Activated CD4-positive, alpha-beta T cell treated with anti-CD3 and anti-CD28 coated beads, Interleukin-2, amount 10 ng/mL, durations not matched to agents 7 days and 5 days (primary cell): ENCODE measurements at regions not wholly inside any gene's neighbourhood (a gene's known extent, or its start where the extent isn't known, plus 50 kb on each side); places are given as distances from the start of the nearest gene placed in this dataset.

Source experiments
- CTCF ChIA-PET: fragments of 350-600 bp; sonication (Branson Sonifier 250); formaldehyde crosslinking; loops from one replicate; lab custom pipeline; 2021; ENCODE audit warnings: antibody characterized with exemption; lab: Charles Lee
- POLR2A ChIA-PET: fragments of 350-600 bp; sonication (Branson Sonifier 250); formaldehyde crosslinking; loops from one replicate; lab custom pipeline; 2021; ENCODE audit warnings: antibody characterized with exemption; lab: Charles Lee
- DNase-seq: peaks from one replicate; pipeline ENCODE4 v3.0.0-alpha.2; 2020
- H3K27ac Mint-ChIP-seq: one replicate; pipeline ENCODE4 v1.8.0; 2021; ENCODE audit warnings: mild to moderate bottlenecking, moderate library complexity, mixed read lengths
- H3K27me3 Mint-ChIP-seq: one replicate; pipeline ENCODE4 v1.8.0; 2021; ENCODE audit warnings: mixed read lengths
- H3K36me3 Mint-ChIP-seq: one replicate; pipeline ENCODE4 v1.8.0; 2021; ENCODE audit warnings: low read depth, mixed read lengths
- H3K4me1 Mint-ChIP-seq: one replicate; pipeline ENCODE4 v1.8.0; 2021; ENCODE audit warnings: mixed read lengths
- H3K4me3 Mint-ChIP-seq: one replicate; pipeline ENCODE4 v1.8.0; 2021; ENCODE audit warnings: mild to moderate bottlenecking, moderate library complexity, mixed read lengths
- H3K9me3 Mint-ChIP-seq: one replicate; pipeline ENCODE4 v1.8.0; 2021; ENCODE audit warnings: mixed read lengths

- no peak overlapping the region for H3K27ac Mint-ChIP-seq
- CTCF ChIA-PET: no interaction called here
- H3K9me3 Mint-ChIP-seq: no peaks in the 10 kb centered on the region
- no peaks in the 10 kb centered on the region for H3K27me3 Mint-ChIP-seq
- POLR2A ChIA-PET: no interaction called here
- H3K4me3 Mint-ChIP-seq: no peak overlapping the region
- no peak for DNase-seq
- no peaks in the 10 kb centered on the region for H3K4me1 Mint-ChIP-seq
- H3K36me3 Mint-ChIP-seq: no peaks in the 10 kb centered on the region
Measured at GRCh38 chr1:188056011-188056410, 1227.3 kb downstream of the PLA2G4A start.

- ChIA-PET CTCF (no interaction called here), POLR2A (interaction anchor here (0.7 kb wide), 1 partner anchor 8 kb away, joined by 4 read pairs; no protein-coding TSS in a partner anchor)
- no peaks in the 10 kb centered on the region for H3K27me3 Mint-ChIP-seq
- H3K4me3 Mint-ChIP-seq: no peak overlapping the region
- DNase-seq: no peak
- H3K9me3 Mint-ChIP-seq: peaks cover 2% of the 10 kb centered on the region
- H3K27ac Mint-ChIP-seq: no peak overlapping the region
- no peaks in the 10 kb centered on the region for H3K36me3 Mint-ChIP-seq
- H3K4me1 Mint-ChIP-seq: no peaks in the 10 kb centered on the region
Measured at GRCh38 chr1:188058801-188059200, 1230.1 kb downstream of the PLA2G4A start.

GRCh38 chr1:188061881-188062280 is 1233.1 kb downstream of the PLA2G4A start:
- CTCF ChIA-PET: no interaction called here
- Mint-ChIP-seq H3K4me3 (no peak overlapping the region), H3K36me3 (no peaks in the 10 kb centered on the region), H3K4me1 (no peaks in the 10 kb centered on the region), H3K9me3 (peaks cover 24% of the 10 kb centered on the region), H3K27me3 (no peaks in the 10 kb centered on the region), H3K27ac (no peak overlapping the region)
- DNase-seq: no peak
- POLR2A ChIA-PET: no interaction called here

GRCh38 chr1:188062456-188062855 is 1233.7 kb downstream of the PLA2G4A start:
- CTCF ChIA-PET: no interaction called here
- POLR2A ChIA-PET: no interaction called here
- no peak for DNase-seq
- H3K4me3 Mint-ChIP-seq: no peak overlapping the region
- no peaks in the 10 kb centered on the region for H3K27me3 Mint-ChIP-seq
- no peak overlapping the region for H3K27ac Mint-ChIP-seq
- H3K36me3 Mint-ChIP-seq: no peaks in the 10 kb centered on the region
- no peaks in the 10 kb centered on the region for H3K4me1 Mint-ChIP-seq
- peaks cover 26% of the 10 kb centered on the region for H3K9me3 Mint-ChIP-seq

GRCh38 chr1:188065917-188066316 is 1237.2 kb downstream of the PLA2G4A start:
- Mint-ChIP-seq H3K9me3 (peaks cover 35% of the 10 kb centered on the region), H3K4me3 (no peak overlapping the region)
- POLR2A ChIA-PET: no interaction called here

GRCh38 chr1:188070848-188071247 is 1242.1 kb downstream of the PLA2G4A start:
- Mint-ChIP-seq H3K27me3 (no peaks in the 10 kb centered on the region), H3K4me1 (no peaks in the 10 kb centered on the region), H3K9me3 (peaks cover 25% of the 10 kb centered on the region), H3K36me3 (no peaks in the 10 kb centered on the region), H3K27ac (no peak overlapping the region), H3K4me3 (no peak overlapping the region)
- DNase-seq: no peak
- ChIA-PET CTCF (no interaction called here), POLR2A (no interaction called here)

More at GRCh38 chr1:188065917-188066316, 1237.2 kb downstream of the PLA2G4A start:
- Mint-ChIP-seq H3K27ac (no peak overlapping the region), H3K4me1 (no peaks in the 10 kb centered on the region), H3K27me3 (no peaks in the 10 kb centered on the region), H3K36me3 (no peaks in the 10 kb centered on the region)
- CTCF ChIA-PET: no interaction called here
- no peak for DNase-seq

GRCh38 chr1:188089015-188089414 is 1260.3 kb downstream of the PLA2G4A start:
- no peak for DNase-seq
- ChIA-PET CTCF (no interaction called here), POLR2A (no interaction called here)
- Mint-ChIP-seq H3K4me1 (no peaks in the 10 kb centered on the region), H3K27ac (no peak overlapping the region), H3K9me3 (peaks cover 9% of the 10 kb centered on the region), H3K27me3 (no peaks in the 10 kb centered on the region), H3K36me3 (no peaks in the 10 kb centered on the region), H3K4me3 (no peak overlapping the region)

- Mint-ChIP-seq H3K9me3 (peaks cover 9% of the 10 kb centered on the region), H3K27ac (no peak overlapping the region), H3K27me3 (no peaks in the 10 kb centered on the region), H3K4me3 (no peak overlapping the region), H3K36me3 (no peaks in the 10 kb centered on the region), H3K4me1 (no peaks in the 10 kb centered on the region)
- POLR2A ChIA-PET: no interaction called here
- CTCF ChIA-PET: no interaction called here
- DNase-seq: no peak
Measured at GRCh38 chr1:188089461-188089860, 1260.7 kb downstream of the PLA2G4A start.

GRCh38 chr1:188096521-188096920 is 1267.8 kb downstream of the PLA2G4A start:
- DNase-seq: no peak
- no peaks in the 10 kb centered on the region for H3K27me3 Mint-ChIP-seq
- ChIA-PET POLR2A (no interaction called here), CTCF (no interaction called here)
- H3K4me1 Mint-ChIP-seq: no peaks in the 10 kb centered on the region
- H3K4me3 Mint-ChIP-seq: no peak overlapping the region
- no peak overlapping the region for H3K27ac Mint-ChIP-seq
- H3K9me3 Mint-ChIP-seq: peaks cover 2% of the 10 kb centered on the region
- no peaks in the 10 kb centered on the region for H3K36me3 Mint-ChIP-seq

- Mint-ChIP-seq H3K27me3 (no peaks in the 10 kb centered on the region), H3K4me3 (no peak overlapping the region), H3K9me3 (no peaks in the 10 kb centered on the region), H3K27ac (no peak overlapping the region), H3K36me3 (no peaks in the 10 kb centered on the region), H3K4me1 (no peaks in the 10 kb centered on the region)
- CTCF ChIA-PET: no interaction called here
- DNase-seq: no peak
- POLR2A ChIA-PET: no interaction called here
Measured at GRCh38 chr1:188117436-188117835, 1288.7 kb downstream of the PLA2G4A start.

- Mint-ChIP-seq H3K4me3 (no peak overlapping the region), H3K27me3 (no peaks in the 10 kb centered on the region), H3K4me1 (no peaks in the 10 kb centered on the region), H3K27ac (no peak overlapping the region), H3K36me3 (no peaks in the 10 kb centered on the region), H3K9me3 (no peaks in the 10 kb centered on the region)
- POLR2A ChIA-PET: no interaction called here
- CTCF ChIA-PET: no interaction called here
- DNase-seq: no peak
Measured at GRCh38 chr1:188122646-188123045, 1293.9 kb downstream of the PLA2G4A start.

GRCh38 chr1:188127507-188127906 is 1298.8 kb downstream of the PLA2G4A start:
- H3K9me3 Mint-ChIP-seq: no peaks in the 10 kb centered on the region
- H3K4me1 Mint-ChIP-seq: no peaks in the 10 kb centered on the region
- no peak overlapping the region for H3K27ac Mint-ChIP-seq
- DNase-seq: no peak
- no peak overlapping the region for H3K4me3 Mint-ChIP-seq
- H3K27me3 Mint-ChIP-seq: no peaks in the 10 kb centered on the region
- ChIA-PET CTCF (no interaction called here), POLR2A (no interaction called here)
- H3K36me3 Mint-ChIP-seq: no peaks in the 10 kb centered on the region

GRCh38 chr1:188128761-188129160 is 1300.0 kb downstream of the PLA2G4A start:
- POLR2A ChIA-PET: no interaction called here
- CTCF ChIA-PET: no interaction called here
- H3K9me3 Mint-ChIP-seq: peaks cover 2% of the 10 kb centered on the region
- H3K36me3 Mint-ChIP-seq: no peaks in the 10 kb centered on the region
- no peak for DNase-seq
- H3K27me3 Mint-ChIP-seq: no peaks in the 10 kb centered on the region
- no peak overlapping the region for H3K27ac Mint-ChIP-seq
- H3K4me1 Mint-ChIP-seq: no peaks in the 10 kb centered on the region
- no peak overlapping the region for H3K4me3 Mint-ChIP-seq
